ENCODE measurements at regions not wholly inside any gene's neighbourhood (a gene's known extent, or its start where the extent isn't known, plus 50 kb on each side); places are given as distances from the start of the nearest gene placed in this dataset.

DNA sequence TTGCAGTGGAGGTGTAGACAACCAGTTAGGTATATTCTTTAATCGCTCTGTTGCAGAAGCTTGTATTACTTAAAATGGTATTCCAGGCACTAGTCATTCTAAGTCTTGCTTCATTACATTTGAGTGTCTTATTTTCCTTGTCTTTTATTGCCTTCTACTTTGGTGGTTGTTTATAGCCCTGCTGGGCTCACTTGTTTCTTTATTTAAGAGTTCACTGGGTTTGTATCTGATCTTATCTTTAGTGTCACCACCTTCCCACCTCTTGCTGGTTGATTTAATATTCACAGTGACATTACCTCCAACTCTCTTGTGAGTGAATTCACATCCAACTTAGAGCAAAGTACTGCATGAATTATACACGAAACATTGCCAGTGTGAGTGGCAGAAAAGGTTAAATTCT lies 83.6 kb upstream of the BNC2 start:
- DNase-seq (ENCODE audit: low read depth in 1 of 2, low spot score in 1 of 2), result no peak
- no peak for TF ChIP-seq CTCF (IDR thresholded peaks at IDR 0.05; ENCODE audit: low read depth, low read length)
- peaks cover 3% of the 10 kb centered on the region for H3K27me3 ChIP-seq
- no peaks in the 10 kb centered on the region for H3K36me3 ChIP-seq
- H3K4me3 ChIP-seq, result no peak overlapping the region
- no peaks in the 10 kb centered on the region for H3K9me3 ChIP-seq (ENCODE audit: low read depth)
- H3K27ac ChIP-seq, result no peak overlapping the region
- H3K4me1 ChIP-seq (ENCODE audit: low read depth), result no peaks in the 10 kb centered on the region

GRCh38 chr9:16951502-16951901 lies 81.0 kb upstream of the BNC2 start:
- no peaks in the 10 kb centered on the region for H3K9me3 ChIP-seq (ENCODE audit: low read depth)
- DNase-seq (ENCODE audit: low read depth in 1 of 2, low spot score in 1 of 2), result no peak

DNA sequence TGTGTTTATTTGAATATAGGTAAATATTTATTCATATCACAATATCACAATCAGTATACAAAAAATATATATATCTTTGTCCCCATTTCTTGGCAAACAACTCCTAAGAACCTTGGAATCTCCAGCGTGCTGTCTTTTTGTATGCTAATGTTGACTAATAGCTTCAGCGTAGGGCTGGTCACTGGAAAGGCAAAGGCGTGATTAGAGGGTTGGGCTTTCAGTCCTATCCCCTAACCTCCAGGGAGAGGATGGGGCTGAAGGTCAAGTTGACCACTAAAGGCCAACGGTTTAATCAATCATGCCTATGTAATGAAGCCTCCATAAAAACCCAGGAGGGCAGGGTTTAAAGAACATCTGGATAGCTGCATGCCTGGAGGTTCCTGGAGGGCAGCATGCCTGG lies 79.6 kb upstream of the BNC2 start:
- H3K27ac ChIP-seq, result no peak overlapping the region
- H3K4me3 ChIP-seq, result no peak overlapping the region
- no peaks in the 10 kb centered on the region for H3K4me1 ChIP-seq (ENCODE audit: low read depth)
- H3K9me3 ChIP-seq (ENCODE audit: low read depth), result no peaks in the 10 kb centered on the region
- DNase-seq (ENCODE audit: low read depth in 1 of 2, low spot score in 1 of 2), result no peak
- H3K27me3 ChIP-seq, result peaks cover 16% of the 10 kb centered on the region
- no peak for TF ChIP-seq CTCF (IDR thresholded peaks at IDR 0.05; ENCODE audit: low read depth, low read length)
- no peaks in the 10 kb centered on the region for H3K36me3 ChIP-seq

More at GRCh38 chr9:16951502-16951901, 81.0 kb upstream of the BNC2 start:
- Histone ChIP-seq H3K36me3 (no peaks in the 10 kb centered on the region), H3K27me3 (peaks cover 12% of the 10 kb centered on the region), H3K27ac (no peak overlapping the region), H3K4me3 (no peak overlapping the region), H3K4me1 (ENCODE audit: low read depth) (no peaks in the 10 kb centered on the region)
- no peak for TF ChIP-seq CTCF (IDR thresholded peaks at IDR 0.05; ENCODE audit: low read depth, low read length)

DNA sequence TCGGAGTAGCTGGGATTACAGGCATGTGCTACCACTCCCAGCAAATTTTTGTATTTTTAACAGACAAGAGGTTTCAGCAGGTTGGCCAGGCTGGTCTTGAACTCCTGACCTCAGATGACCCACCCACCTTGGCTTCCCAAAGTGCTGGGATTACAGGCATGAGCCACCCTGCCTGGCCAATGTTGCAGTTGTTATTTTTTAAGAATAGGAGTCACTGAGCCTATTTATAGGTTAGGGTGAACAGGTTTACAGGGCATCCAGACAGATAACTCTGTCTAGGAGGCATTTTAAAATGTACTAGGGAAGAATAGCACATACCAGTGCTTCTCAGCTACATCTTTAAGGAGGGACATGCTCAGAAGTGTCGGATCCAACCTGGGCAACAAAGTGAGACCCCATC lies 60.1 kb upstream of the BNC2 start:
- no peaks in the 10 kb centered on the region for H3K36me3 ChIP-seq
- no peak for DNase-seq (ENCODE audit: low read depth in 1 of 2, low spot score in 1 of 2)
- no peaks in the 10 kb centered on the region for H3K27me3 ChIP-seq
- H3K27ac ChIP-seq, result no peak overlapping the region
- H3K9me3 ChIP-seq (ENCODE audit: low read depth), result no peaks in the 10 kb centered on the region
- H3K4me3 ChIP-seq, result no peak overlapping the region
- H3K4me1 ChIP-seq (ENCODE audit: low read depth), result no peaks in the 10 kb centered on the region
- TF ChIP-seq CTCF (IDR thresholded peaks at IDR 0.05; ENCODE audit: low read depth, low read length), result no peak

DNA sequence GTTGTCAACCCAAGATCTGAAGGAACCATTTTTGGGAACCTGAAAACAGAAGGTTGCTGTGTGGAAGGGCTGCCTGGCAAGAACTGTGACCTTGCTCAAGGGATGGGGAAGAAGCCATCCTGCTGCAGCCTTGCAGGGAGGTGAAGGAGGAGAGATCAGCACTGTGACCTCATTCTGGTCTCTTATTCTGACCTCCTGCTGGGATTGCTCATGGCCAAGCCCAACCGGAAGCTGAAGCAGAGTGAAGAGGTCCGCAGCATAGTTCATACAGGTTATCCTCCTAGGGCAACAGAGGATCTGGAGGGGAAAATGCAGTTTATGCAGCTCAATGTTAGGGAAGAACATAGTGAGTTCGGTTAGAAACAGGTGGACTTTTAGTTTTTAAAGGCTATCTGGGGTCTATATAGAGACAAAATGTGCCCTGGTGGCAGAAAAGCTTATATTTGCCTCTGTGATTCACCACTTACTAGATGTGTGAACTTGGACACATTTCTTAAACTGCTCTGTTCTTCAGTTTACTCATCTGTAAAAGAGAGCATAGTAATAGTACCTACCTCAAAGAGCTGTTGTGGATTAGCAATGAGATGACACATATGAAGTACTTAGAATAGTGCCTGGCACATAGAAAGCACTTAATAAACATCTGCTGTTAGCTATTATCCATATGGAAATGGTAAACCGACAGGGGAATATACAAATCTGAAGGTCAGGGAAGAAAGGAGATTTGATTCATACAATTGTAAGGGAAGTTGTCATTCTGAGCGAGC lies 57.9 kb upstream of the BNC2 start:
- DNase-seq (ENCODE audit: low read depth in 1 of 2, low spot score in 1 of 2), result no peak
- no peak for TF ChIP-seq CTCF (IDR thresholded peaks at IDR 0.05; ENCODE audit: low read depth, low read length)

More for the DNA sequence above, 57.9 kb upstream of the BNC2 start:
- Histone ChIP-seq H3K4me3 (no peak overlapping the region), H3K27me3 (no peaks in the 10 kb centered on the region), H3K4me1 (ENCODE audit: low read depth) (no peaks in the 10 kb centered on the region), H3K9me3 (ENCODE audit: low read depth) (no peaks in the 10 kb centered on the region), H3K27ac (no peak overlapping the region), H3K36me3 (no peaks in the 10 kb centered on the region)

Measured in cardiac muscle cell (in vitro differentiated cells and primary cell).